ENCODE measurements at regions not wholly inside any gene's neighbourhood (a gene's known extent, or its start where the extent isn't known, plus 50 kb on each side); places are given as distances from the start of the nearest gene placed in this dataset.

DNA sequence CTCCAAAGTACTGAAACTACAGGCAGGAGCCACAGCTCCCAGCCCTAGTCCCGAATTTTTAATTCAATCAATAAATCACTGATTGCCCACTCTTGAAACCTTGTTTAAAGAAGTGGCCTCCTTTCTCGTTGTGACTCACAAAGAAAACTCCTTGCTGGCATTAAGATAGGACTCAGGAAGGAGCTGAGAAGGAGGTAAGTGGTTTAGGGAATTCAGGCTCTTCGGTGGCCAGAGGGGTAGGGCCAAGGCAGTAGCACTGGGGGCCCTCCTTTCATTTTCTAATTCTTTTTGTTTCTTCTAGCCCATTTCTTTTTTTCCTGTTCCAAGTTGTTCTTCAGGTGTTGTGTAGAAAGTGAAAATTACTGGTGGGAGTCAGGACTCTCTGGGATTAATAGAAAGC lies 86.2 kb upstream of the OR9Q1 start:
- H3K4me3 ChIP-seq (ENCODE audit: low read length), result no peak overlapping the region
- Mint-ChIP-seq H3K4me1 (ENCODE audit: low read depth) (no peaks in the 10 kb centered on the region), H3K27ac (no peak overlapping the region), H3K4me3 (no peak overlapping the region), H3K36me3 (ENCODE audit: low read depth) (no peaks in the 10 kb centered on the region), H3K9me3 (no peaks in the 10 kb centered on the region), H3K27me3 (peaks cover 23% of the 10 kb centered on the region)
- intact Hi-C loops (cut with DNase I, micrococcal nuclease), result no loop called here
- DNase-seq (no peak), ATAC-seq (ENCODE audit: poor library complexity) (no peak)
- no peaks in the 10 kb centered on the region for H3K9me3 ChIP-seq (ENCODE audit: control insufficient read depth in 1 of 2, insufficient read depth in 1 of 2, low read length in 2 of 2)
- no peaks in the 10 kb centered on the region for H3K4me1 ChIP-seq (ENCODE audit: insufficient read depth, low read length)
- TF ChIP-seq, protein P1, sequence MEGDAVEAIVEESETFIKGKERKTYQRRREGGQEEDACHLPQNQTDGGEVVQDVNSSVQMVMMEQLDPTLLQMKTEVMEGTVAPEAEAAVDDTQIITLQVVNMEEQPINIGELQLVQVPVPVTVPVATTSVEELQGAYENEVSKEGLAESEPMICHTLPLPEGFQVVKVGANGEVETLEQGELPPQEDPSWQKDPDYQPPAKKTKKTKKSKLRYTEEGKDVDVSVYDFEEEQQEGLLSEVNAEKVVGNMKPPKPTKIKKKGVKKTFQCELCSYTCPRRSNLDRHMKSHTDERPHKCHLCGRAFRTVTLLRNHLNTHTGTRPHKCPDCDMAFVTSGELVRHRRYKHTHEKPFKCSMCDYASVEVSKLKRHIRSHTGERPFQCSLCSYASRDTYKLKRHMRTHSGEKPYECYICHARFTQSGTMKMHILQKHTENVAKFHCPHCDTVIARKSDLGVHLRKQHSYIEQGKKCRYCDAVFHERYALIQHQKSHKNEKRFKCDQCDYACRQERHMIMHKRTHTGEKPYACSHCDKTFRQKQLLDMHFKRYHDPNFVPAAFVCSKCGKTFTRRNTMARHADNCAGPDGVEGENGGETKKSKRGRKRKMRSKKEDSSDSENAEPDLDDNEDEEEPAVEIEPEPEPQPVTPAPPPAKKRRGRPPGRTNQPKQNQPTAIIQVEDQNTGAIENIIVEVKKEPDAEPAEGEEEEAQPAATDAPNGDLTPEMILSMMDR (IDR thresholded peaks at IDR 0.05), result no peak
- peaks cover 0 to 6% of the 10 kb centered on the region in 2 experiments for H3K27me3 ChIP-seq (ENCODE audit: control insufficient read depth in 1 of 2, insufficient read depth in 2 of 2, low read length in 2 of 2)
- CTCF ChIA-PET, result no interaction called here
- H3K36me3 ChIP-seq (ENCODE audit: insufficient read depth, low read length), result no peaks in the 10 kb centered on the region
- H3K27ac ChIP-seq (ENCODE audit: low read depth in 1 of 2, low read length in 2 of 2), result no peak overlapping the region
- POLR2A ChIA-PET, result no interaction called here

GRCh38 chr11:57938351-57938750 lies 85.3 kb upstream of the OR9Q1 start:
- H3K36me3 ChIP-seq (ENCODE audit: insufficient read depth, low read length), result no peaks in the 10 kb centered on the region
- no peak overlapping the region for H3K27ac Mint-ChIP-seq
- H3K9me3 Mint-ChIP-seq, result no peaks in the 10 kb centered on the region
- DNase-seq (no peak), ATAC-seq (ENCODE audit: poor library complexity) (no peak)
- no peaks in the 10 kb centered on the region for H3K36me3 Mint-ChIP-seq (ENCODE audit: low read depth)
- ChIA-PET POLR2A (no interaction called here), CTCF (no interaction called here)
- no peak overlapping the region for H3K4me3 ChIP-seq (ENCODE audit: low read length)
- no peak overlapping the region for H3K27ac ChIP-seq (ENCODE audit: low read depth in 1 of 2, low read length in 2 of 2)
- H3K27me3 Mint-ChIP-seq, result peaks cover 17% of the 10 kb centered on the region
- no peaks in the 10 kb centered on the region for H3K9me3 ChIP-seq (ENCODE audit: control insufficient read depth in 1 of 2, insufficient read depth in 1 of 2, low read length in 2 of 2)
- TF ChIP-seq, protein P1 (IDR thresholded peaks at IDR 0.05), result no peak
- no peaks in the 10 kb centered on the region for H3K4me1 Mint-ChIP-seq (ENCODE audit: low read depth)
- H3K4me3 Mint-ChIP-seq, result no peak overlapping the region
- H3K4me1 ChIP-seq (ENCODE audit: insufficient read depth, low read length), result no peaks in the 10 kb centered on the region
- H3K27me3 ChIP-seq (ENCODE audit: control insufficient read depth in 1 of 2, insufficient read depth in 2 of 2, low read length in 2 of 2), result peaks cover 0 to 6% of the 10 kb centered on the region in 2 experiments
- intact Hi-C loops (cut with DNase I, micrococcal nuclease), result no loop called here

DNA sequence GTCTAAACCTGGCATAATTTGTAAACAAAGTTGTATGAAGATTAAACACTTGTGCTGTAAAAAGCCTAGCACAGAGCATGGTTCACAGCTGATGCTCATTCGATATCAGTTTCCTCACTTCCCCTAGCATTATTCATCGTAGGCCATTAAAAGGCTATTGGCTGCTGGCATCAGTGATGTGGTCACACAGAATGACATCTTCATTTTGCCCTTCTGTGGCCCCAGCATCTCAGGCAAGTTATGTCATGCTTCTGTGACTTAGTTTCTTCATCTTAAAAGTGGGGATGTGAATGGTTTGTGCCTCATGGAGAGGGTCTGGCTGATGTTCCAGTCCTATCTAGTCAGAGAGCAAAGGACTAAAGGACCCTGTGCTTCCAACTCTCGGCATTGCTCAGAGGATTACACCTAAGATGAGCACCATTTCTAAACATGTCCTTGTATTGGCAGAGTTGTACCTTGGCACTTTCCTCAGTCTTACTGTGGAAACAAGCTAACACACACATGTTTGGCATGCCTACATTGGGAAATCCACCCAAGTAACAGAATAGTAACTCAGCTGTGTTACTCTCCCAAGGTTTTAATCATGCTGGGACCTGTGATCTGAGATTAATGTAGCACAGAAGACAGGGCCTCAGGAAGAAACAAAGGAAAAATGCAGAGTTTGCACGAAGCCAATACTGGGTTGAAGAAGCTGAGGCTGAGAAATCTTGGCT lies 83.5 kb upstream of the OR9Q1 start:
- Histone ChIP-seq H3K4me1 (ENCODE audit: insufficient read depth, low read length) (no peaks in the 10 kb centered on the region), H3K27me3 (ENCODE audit: control insufficient read depth in 1 of 2, insufficient read depth in 2 of 2, low read length in 2 of 2) (peaks cover 0 to 6% of the 10 kb centered on the region in 2 experiments), H3K4me3 (ENCODE audit: low read length) (no peak overlapping the region), H3K9me3 (ENCODE audit: control insufficient read depth in 1 of 2, insufficient read depth in 1 of 2, low read length in 2 of 2) (no peaks in the 10 kb centered on the region), H3K27ac (ENCODE audit: low read depth in 1 of 2, low read length in 2 of 2) (no peak overlapping the region), H3K36me3 (ENCODE audit: insufficient read depth, low read length) (no peaks in the 10 kb centered on the region)
- intact Hi-C loops (cut with DNase I, micrococcal nuclease), result no loop called here
- H3K36me3 Mint-ChIP-seq (ENCODE audit: low read depth), result no peaks in the 10 kb centered on the region
- H3K27ac Mint-ChIP-seq, result no peak overlapping the region
- ATAC-seq (ENCODE audit: poor library complexity) (no peak), DNase-seq (no peak)
- ChIA-PET POLR2A (no interaction called here), CTCF (no interaction called here)
- H3K4me3 Mint-ChIP-seq, result no peak overlapping the region
- H3K9me3 Mint-ChIP-seq, result no peaks in the 10 kb centered on the region
- H3K4me1 Mint-ChIP-seq (ENCODE audit: low read depth), result no peaks in the 10 kb centered on the region
- H3K27me3 Mint-ChIP-seq, result peaks cover 17% of the 10 kb centered on the region
- TF ChIP-seq, protein P1 (IDR thresholded peaks at IDR 0.05), result no peak

Data from CD4-positive, alpha-beta T cell (primary cell).